ENCODE measurements at regions not wholly inside any gene's neighbourhood (a gene's known extent, or its start where the extent isn't known, plus 50 kb on each side); places are given as distances from the start of the nearest gene placed in this dataset.
"Not testable (repeated sequence)": the region's sequence is repeated elsewhere in the genome, so short reads cannot be mapped to it uniquely, and the experiment has no call there.

DNA sequence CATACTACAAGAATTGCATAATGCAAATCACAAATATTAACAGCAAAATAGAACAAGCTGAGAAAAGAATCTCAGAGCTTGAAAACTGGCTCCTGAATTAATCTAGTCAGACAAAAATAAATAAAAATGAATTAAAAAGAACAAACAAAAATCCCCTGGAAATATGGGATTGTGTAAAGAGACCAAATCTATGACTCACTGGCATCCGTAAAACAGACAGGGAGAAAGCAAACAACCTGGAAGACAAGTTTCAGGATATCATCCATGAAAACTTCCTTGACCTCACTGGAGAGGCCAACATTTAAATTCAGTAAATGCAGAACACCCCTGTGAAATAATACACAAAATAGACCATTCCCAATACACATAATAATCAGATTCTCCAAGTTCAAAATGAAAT lies 229.3 kb upstream of the CTNND2 start:
- no peak for TF ChIP-seq EZH2phosphoT487 (IDR thresholded peaks at IDR 0.05; ENCODE audit: borderline replicate concordance, low read length)
- TF ChIP-seq, protein P1, sequence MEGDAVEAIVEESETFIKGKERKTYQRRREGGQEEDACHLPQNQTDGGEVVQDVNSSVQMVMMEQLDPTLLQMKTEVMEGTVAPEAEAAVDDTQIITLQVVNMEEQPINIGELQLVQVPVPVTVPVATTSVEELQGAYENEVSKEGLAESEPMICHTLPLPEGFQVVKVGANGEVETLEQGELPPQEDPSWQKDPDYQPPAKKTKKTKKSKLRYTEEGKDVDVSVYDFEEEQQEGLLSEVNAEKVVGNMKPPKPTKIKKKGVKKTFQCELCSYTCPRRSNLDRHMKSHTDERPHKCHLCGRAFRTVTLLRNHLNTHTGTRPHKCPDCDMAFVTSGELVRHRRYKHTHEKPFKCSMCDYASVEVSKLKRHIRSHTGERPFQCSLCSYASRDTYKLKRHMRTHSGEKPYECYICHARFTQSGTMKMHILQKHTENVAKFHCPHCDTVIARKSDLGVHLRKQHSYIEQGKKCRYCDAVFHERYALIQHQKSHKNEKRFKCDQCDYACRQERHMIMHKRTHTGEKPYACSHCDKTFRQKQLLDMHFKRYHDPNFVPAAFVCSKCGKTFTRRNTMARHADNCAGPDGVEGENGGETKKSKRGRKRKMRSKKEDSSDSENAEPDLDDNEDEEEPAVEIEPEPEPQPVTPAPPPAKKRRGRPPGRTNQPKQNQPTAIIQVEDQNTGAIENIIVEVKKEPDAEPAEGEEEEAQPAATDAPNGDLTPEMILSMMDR (IDR thresholded peaks at IDR 0.05; ENCODE audit: low read depth, low read length, poor library complexity, severe bottlenecking): no peak
- no peaks in the 10 kb centered on the region for H3K79me2 ChIP-seq (ENCODE audit: control insufficient read depth, low read length)
- H3K27me3 ChIP-seq (ENCODE audit: control insufficient read depth, low read length): no peaks in the 10 kb centered on the region
- H3K27ac ChIP-seq (ENCODE audit: low read depth, low read length): no peak overlapping the region
- H3K4me3 ChIP-seq (ENCODE audit: low read length): no peak overlapping the region
- H4K20me1 ChIP-seq (ENCODE audit: control insufficient read depth, insufficient read depth, low read depth, low read length): no peaks in the 10 kb centered on the region
- H3K4me2 ChIP-seq (ENCODE audit: low read length): no peak overlapping the region
- no peaks in the 10 kb centered on the region for H3K9me2 ChIP-seq (replicated peaks; ENCODE audit: control insufficient read depth, low read length)
- no peaks in the 10 kb centered on the region for H3F3A ChIP-seq (ENCODE audit: control insufficient read depth, insufficient read depth)
- no peaks in the 10 kb centered on the region for H3K4me1 ChIP-seq (ENCODE audit: control insufficient read depth, low read length)
- H3K9me3 ChIP-seq (ENCODE audit: control insufficient read depth, insufficient read depth, low read length): no peaks in the 10 kb centered on the region
- H3K36me3 ChIP-seq (ENCODE audit: control insufficient read depth, low read length): no peaks in the 10 kb centered on the region

DNA sequence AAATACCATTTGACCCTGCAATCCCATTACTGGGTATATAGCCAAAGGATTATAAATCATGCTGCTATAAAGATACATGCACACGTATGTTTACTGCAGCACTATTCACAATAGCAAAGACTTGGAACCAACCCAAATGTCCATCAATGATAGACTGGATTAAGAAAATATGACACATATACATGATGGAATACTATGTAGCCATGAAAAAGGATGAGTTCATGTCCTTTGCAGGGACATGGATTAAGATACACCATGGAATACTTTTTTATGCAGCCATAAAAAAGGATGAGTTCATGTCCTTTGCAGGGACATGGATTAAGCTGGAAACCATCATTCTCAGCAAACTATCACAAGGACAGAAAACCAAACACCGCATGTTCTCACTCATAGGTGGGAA lies 226.8 kb upstream of the CTNND2 start:
- H3K27ac ChIP-seq (ENCODE audit: low read depth, low read length); H3F3A ChIP-seq (ENCODE audit: control insufficient read depth, insufficient read depth); H3K4me1 ChIP-seq (ENCODE audit: control insufficient read depth, low read length); H3K27me3 ChIP-seq (ENCODE audit: control insufficient read depth, low read length); H3K79me2 ChIP-seq (ENCODE audit: control insufficient read depth, low read length); H3K36me3 ChIP-seq (ENCODE audit: control insufficient read depth, low read length); H3K4me3 ChIP-seq (ENCODE audit: low read length); H3K4me2 ChIP-seq (ENCODE audit: low read length); H3K9me2 ChIP-seq (replicated peaks; ENCODE audit: control insufficient read depth, low read length); H3K9me3 ChIP-seq (ENCODE audit: control insufficient read depth, insufficient read depth, low read length); H4K20me1 ChIP-seq (ENCODE audit: control insufficient read depth, insufficient read depth, low read depth, low read length): not testable (repeated sequence)

GRCh38 chr5:12125895-12126294 lies 221.6 kb upstream of the CTNND2 start:
- no peaks in the 10 kb centered on the region for H3K9me3 ChIP-seq (ENCODE audit: control insufficient read depth, insufficient read depth, low read length)
- H4K20me1 ChIP-seq (ENCODE audit: control insufficient read depth, insufficient read depth, low read depth, low read length): no peaks in the 10 kb centered on the region
- H3K36me3 ChIP-seq (ENCODE audit: control insufficient read depth, low read length): no peaks in the 10 kb centered on the region
- H3K27me3 ChIP-seq (ENCODE audit: control insufficient read depth, low read length): no peaks in the 10 kb centered on the region
- H3K27ac ChIP-seq (ENCODE audit: low read depth, low read length): no peak overlapping the region
- no peaks in the 10 kb centered on the region for H3K9me2 ChIP-seq (replicated peaks; ENCODE audit: control insufficient read depth, low read length)
- no peaks in the 10 kb centered on the region for H3K4me1 ChIP-seq (ENCODE audit: control insufficient read depth, low read length)
- H3K79me2 ChIP-seq (ENCODE audit: control insufficient read depth, low read length): no peaks in the 10 kb centered on the region
- H3K4me2 ChIP-seq (ENCODE audit: low read length): no peak overlapping the region
- TF ChIP-seq, protein P1 (IDR thresholded peaks at IDR 0.05; ENCODE audit: low read depth, low read length, poor library complexity, severe bottlenecking): no peak
- no peak overlapping the region for H3K4me3 ChIP-seq (ENCODE audit: low read length)
- H3F3A ChIP-seq (ENCODE audit: control insufficient read depth, insufficient read depth): no peaks in the 10 kb centered on the region

- Histone ChIP-seq H3K4me3 (ENCODE audit: low read length) (no peak overlapping the region), H3K27ac (ENCODE audit: low read depth, low read length) (no peak overlapping the region), H3K79me2 (ENCODE audit: control insufficient read depth, low read length) (no peaks in the 10 kb centered on the region), H3K4me1 (ENCODE audit: control insufficient read depth, low read length) (no peaks in the 10 kb centered on the region), H3F3A (ENCODE audit: control insufficient read depth, insufficient read depth) (no peaks in the 10 kb centered on the region), H4K20me1 (ENCODE audit: control insufficient read depth, insufficient read depth, low read depth, low read length) (no peaks in the 10 kb centered on the region), H3K4me2 (ENCODE audit: low read length) (no peak overlapping the region), H3K36me3 (ENCODE audit: control insufficient read depth, low read length) (no peaks in the 10 kb centered on the region), H3K9me3 (ENCODE audit: control insufficient read depth, insufficient read depth, low read length) (no peaks in the 10 kb centered on the region), H3K27me3 (ENCODE audit: control insufficient read depth, low read length) (no peaks in the 10 kb centered on the region), H3K9me2 (replicated peaks; ENCODE audit: control insufficient read depth, low read length) (no peaks in the 10 kb centered on the region)
- TF ChIP-seq, protein P1 (IDR thresholded peaks at IDR 0.05; ENCODE audit: low read depth, low read length, poor library complexity, severe bottlenecking): no peak
- TF ChIP-seq EZH2phosphoT487 (IDR thresholded peaks at IDR 0.05; ENCODE audit: borderline replicate concordance, low read length): no peak
Measured at GRCh38 chr5:12119657-12120056, 215.4 kb upstream of the CTNND2 start.

Measured in DOHH2 (cell line).